HCT116 (cell line): ENCODE measurements at regions not wholly inside any gene's neighbourhood (a gene's known extent, or its start where the extent isn't known, plus 50 kb on each side); places are given as distances from the start of the nearest gene placed in this dataset.

ENCODE experiments used
- CBX3 ChIP-seq: IDR thresholded peaks from 2 replicates; pipeline ENCODE4 v1.6.1; 2012; ENCODE audit warnings: low read depth
- CTCF ChIP-seq, 3 experiments: fragments of 200-600 bp in 1 of 3; sonication (generic) in 1 of 3; IDR thresholded peaks in 2 of 3; conservative IDR thresholded peaks in 1 of 3; 2 replicates each; pipeline ENCODE4 v1.5.1; 2012 to 2017; ENCODE audit warnings: low read depth in 2 of 3, low read length in 2 of 3, antibody characterized with exemption in 1 of 3, borderline replicate concordance in 1 of 3, control low read depth in 1 of 3, mild to moderate bottlenecking in 1 of 3, mixed read lengths in 1 of 3, mixed run types in 1 of 3, moderate library complexity in 1 of 3; ENCODE audit not compliant: insufficient read depth in 1 of 3
- EZH2 ChIP-seq: fragments of 200-600 bp; sonication (generic); IDR thresholded peaks from 2 replicates; pipeline ENCODE4 v1.6.1; 2017; ENCODE audit warnings: antibody characterized with exemption, mixed run types
- POLR2A ChIP-seq: IDR thresholded peaks from 2 replicates; pipeline ENCODE4 v1.7.0; 2011; ENCODE audit warnings: borderline replicate concordance; ENCODE audit not compliant: insufficient read depth, insufficient read length; ENCODE audit errors: extremely low read depth
- POLR2AphosphoS5 ChIP-seq: IDR thresholded peaks from 2 replicates; pipeline ENCODE4 v1.6.1; 2011; ENCODE audit warnings: mild to moderate bottlenecking, low read depth, low read length, moderate library complexity
- YY1 ChIP-seq: IDR thresholded peaks from 2 replicates; pipeline ENCODE4 v1.6.1; 2011; ENCODE audit warnings: low read length, low read depth, moderate library complexity, mild to moderate bottlenecking; ENCODE audit not compliant: insufficient replicate concordance; ENCODE audit errors: extremely low read depth

GRCh38 chr13:97866751-97867150 lies 86.7 kb upstream of the IPO5 start:
- no peak for TF ChIP-seq YY1
- no peak for TF ChIP-seq POLR2AphosphoS5
- no peak for TF ChIP-seq POLR2A
- no peak for TF ChIP-seq EZH2
- no peak for TF ChIP-seq CTCF (IDR thresholded peaks at IDR 0.05 in 2 of 3, conservative IDR thresholded peaks at IDR 0.05 in 1 of 3; ENCODE audit: borderline replicate concordance in 1 of 3, insufficient read depth in 1 of 3, low read depth in 2 of 3, low read length in 2 of 3)
- TF ChIP-seq CBX3: no peak
